SK-N-MC (cell line): ENCODE measurements at regions not wholly inside any gene's neighbourhood (a gene's known extent, or its start where the extent isn't known, plus 50 kb on each side); places are given as distances from the start of the nearest gene placed in this dataset.

ENCODE experiments used
- EZH2 ChIP-seq: fragments of 200-600 bp; sonication (generic); IDR thresholded peaks from one replicate; pipeline ENCODE4 v1.6.1; 2017; ENCODE audit warnings: antibody characterized with exemption
- FOXP2 ChIP-seq: optimal IDR thresholded peaks from 2 replicates; pipeline ENCODE3; 2011; ENCODE audit warnings: mild to moderate bottlenecking, moderate library complexity; ENCODE audit not compliant: insufficient read depth; ENCODE audit errors: extremely low read length, control extremely low read depth
- POLR2AphosphoS5 ChIP-seq: IDR thresholded peaks from 2 replicates; pipeline ENCODE4 v1.6.1; 2012; ENCODE audit warnings: mild to moderate bottlenecking, low read depth, low read length, borderline replicate concordance

DNA sequence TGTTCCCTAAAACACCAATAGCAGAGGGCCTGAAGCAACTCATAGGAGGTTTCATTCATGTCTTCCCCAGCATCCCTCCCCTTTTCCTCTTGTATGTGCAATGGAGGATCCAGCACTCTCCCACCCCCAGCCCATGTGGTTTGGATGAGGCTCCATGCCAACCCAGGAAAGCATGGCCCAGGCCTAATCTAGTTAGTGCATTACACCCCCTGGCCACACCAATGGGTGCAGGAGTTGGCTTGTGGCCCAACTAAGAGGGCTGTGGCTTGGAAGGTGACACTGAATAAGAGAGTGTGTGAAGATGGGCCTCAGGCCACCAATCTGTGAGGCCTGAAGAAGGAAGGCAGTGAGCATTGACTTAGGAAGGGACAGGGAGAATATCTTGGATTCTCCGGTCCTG lies 70.8 kb upstream of the SMIM23 start:
- TF ChIP-seq POLR2AphosphoS5: no peak
- TF ChIP-seq EZH2: no peak
- no peak for TF ChIP-seq FOXP2
